Astrocyte of the cerebellum (primary cell): ENCODE measurements at regions not wholly inside any gene's neighbourhood (a gene's known extent, or its start where the extent isn't known, plus 50 kb on each side); places are given as distances from the start of the nearest gene placed in this dataset.
"Not testable (repeated sequence)": the region's sequence is repeated elsewhere in the genome, so short reads cannot be mapped to it uniquely, and the experiment has no call there.

Experiments
- DNase-seq: peaks from one replicate; pipeline ENCODE4 v3.0.0-alpha.2; 2011; ENCODE audit warnings: low read depth
- H3K4me3 ChIP-seq: 2 replicates; pipeline ENCODE4 v1.5.1; 2011; ENCODE audit warnings: mild to moderate bottlenecking, low read depth, low read length, moderate library complexity
- CTCF ChIP-seq: IDR thresholded peaks from 2 replicates; pipeline ENCODE4 v1.5.1; 2012; ENCODE audit warnings: low read length, low read depth, moderate library complexity, mild to moderate bottlenecking; ENCODE audit errors: missing control alignments
- in situ Hi-C: cut with HindIII; loops from 2 replicates; pipeline ENCODE4 v1.10.0; 2017; ENCODE audit warnings: low sequenced_read_pairs

- no peak for TF ChIP-seq CTCF
- DNase-seq = no peak
- in situ Hi-C loops = no loop called here
- H3K4me3 ChIP-seq = no peak overlapping the region
These were observed 1784.9 kb upstream of the DEFB115 start for GRCh38 chr20:29472606-29473005.

- in situ Hi-C loops, DNase-seq, H3K4me3 ChIP-seq: not testable (repeated sequence)
These were observed 1764.6 kb upstream of the DEFB115 start for GRCh38 chr20:29492840-29493239.

GRCh38 chr20:29496767-29497166, 1760.7 kb upstream of the DEFB115 start:
- DNase-seq, in situ Hi-C loops, H3K4me3 ChIP-seq: not testable (repeated sequence)

GRCh38 chr20:29497261-29497671, 1760.2 kb upstream of the DEFB115 start:
- TF ChIP-seq CTCF = no peak
- H3K4me3 ChIP-seq = no peak overlapping the region
- in situ Hi-C loops = no loop called here
- DNase-seq = no peak

GRCh38 chr20:29497684-29498083, 1759.8 kb upstream of the DEFB115 start:
- H3K4me3 ChIP-seq, in situ Hi-C loops, DNase-seq: not testable (repeated sequence)

GRCh38 chr20:29500738-29501137, 1756.7 kb upstream of the DEFB115 start:
- in situ Hi-C loops, DNase-seq: not testable (repeated sequence)

GRCh38 chr20:29514634-29515033, 1742.8 kb upstream of the DEFB115 start:
- DNase-seq, in situ Hi-C loops, H3K4me3 ChIP-seq: not testable (repeated sequence)

More at GRCh38 chr20:29500738-29501137, 1756.7 kb upstream of the DEFB115 start:
- H3K4me3 ChIP-seq = not testable (repeated sequence)

- H3K4me3 ChIP-seq, in situ Hi-C loops, DNase-seq: not testable (repeated sequence)
These were observed 1740.6 kb upstream of the DEFB115 start for GRCh38 chr20:29516847-29517246.

GRCh38 chr20:29519610-29520241, 1737.7 kb upstream of the DEFB115 start:
- H3K4me3 ChIP-seq, in situ Hi-C loops, DNase-seq: not testable (repeated sequence)
- peak; percentile 2 for TF ChIP-seq CTCF

- DNase-seq = not testable (repeated sequence)
These were observed 1723.8 kb upstream of the DEFB115 start for GRCh38 chr20:29533566-29534177.

GRCh38 chr20:29566901-29567635, 1690.4 kb upstream of the DEFB115 start:
- DNase-seq, H3K4me3 ChIP-seq, in situ Hi-C loops: not testable (repeated sequence)

More at GRCh38 chr20:29533566-29534177, 1723.8 kb upstream of the DEFB115 start:
- in situ Hi-C loops, H3K4me3 ChIP-seq: not testable (repeated sequence)

- DNase-seq, H3K4me3 ChIP-seq, in situ Hi-C loops: not testable (repeated sequence)
These were observed 1689.8 kb upstream of the DEFB115 start for GRCh38 chr20:29567671-29568070.

GRCh38 chr20:29570126-29570525, 1687.3 kb upstream of the DEFB115 start:
- DNase-seq, in situ Hi-C loops, H3K4me3 ChIP-seq: not testable (repeated sequence)

- DNase-seq, in situ Hi-C loops, H3K4me3 ChIP-seq: not testable (repeated sequence)
These were observed 1667.9 kb upstream of the DEFB115 start for GRCh38 chr20:29589530-29589929.
